HG03558 (cell line): ENCODE measurements at regions not wholly inside any gene's neighbourhood (a gene's known extent, or its start where the extent isn't known, plus 50 kb on each side); places are given as distances from the start of the nearest gene placed in this dataset.
A peak's percentile ranks its signal among the peaks of the same experiment; 100 is the strongest.
"Not testable (repeated sequence)": the region's sequence is repeated elsewhere in the genome, so short reads cannot be mapped to it uniquely, and the experiment has no call there.

Experiments used
- ATAC-seq: cut with Tn5 transposase; IDR thresholded peaks from one replicate; pipeline ENCODE4 v1.9.1; 2021; ENCODE audit warnings: moderate number of reproducible peaks; ENCODE audit not compliant: unreplicated experiment; ENCODE audit errors: extremely low read depth

GRCh38 chr5:100693481-100693880 is 158.3 kb downstream of the FAM174A start:
- no peak for ATAC-seq

GRCh38 chr5:100694100-100694499 is 158.9 kb downstream of the FAM174A start:
- no peak for ATAC-seq

- ATAC-seq: no peak
These were observed 162.8 kb downstream of the FAM174A start for GRCh38 chr5:100697970-100698369.

GRCh38 chr5:100706776-100707175 is 171.6 kb downstream of the FAM174A start:
- no peak for ATAC-seq

GRCh38 chr5:100708645-100709171 is 173.5 kb downstream of the FAM174A start:
- no peak for ATAC-seq

GRCh38 chr5:100709771-100710170 is 174.6 kb downstream of the FAM174A start:
- ATAC-seq: no peak

- ATAC-seq: not testable (repeated sequence)
These were observed 179.6 kb downstream of the FAM174A start for GRCh38 chr5:100714780-100715179.

GRCh38 chr5:100722657-100723056 is 180.4 kb downstream of the ST8SIA4 start:
- ATAC-seq: no peak

GRCh38 chr5:100723229-100723628 is 179.9 kb downstream of the ST8SIA4 start:
- ATAC-seq: no peak

GRCh38 chr5:100726116-100726515 is 177.0 kb downstream of the ST8SIA4 start:
- no peak for ATAC-seq

- ATAC-seq: peak; percentile 91
These were observed 171.3 kb downstream of the ST8SIA4 start for GRCh38 chr5:100731768-100732167.

GRCh38 chr5:100746730-100747129 is 156.4 kb downstream of the ST8SIA4 start:
- peak; percentile 95 for ATAC-seq

- no peak for ATAC-seq
These were observed 153.3 kb downstream of the ST8SIA4 start for GRCh38 chr5:100749771-100750284.

- no peak for ATAC-seq
These were observed 147.6 kb downstream of the ST8SIA4 start for GRCh38 chr5:100755435-100755834.
